ENCODE measurements at regions not wholly inside any gene's neighbourhood (a gene's known extent, or its start where the extent isn't known, plus 50 kb on each side); places are given as distances from the start of the nearest gene placed in this dataset.

DNA sequence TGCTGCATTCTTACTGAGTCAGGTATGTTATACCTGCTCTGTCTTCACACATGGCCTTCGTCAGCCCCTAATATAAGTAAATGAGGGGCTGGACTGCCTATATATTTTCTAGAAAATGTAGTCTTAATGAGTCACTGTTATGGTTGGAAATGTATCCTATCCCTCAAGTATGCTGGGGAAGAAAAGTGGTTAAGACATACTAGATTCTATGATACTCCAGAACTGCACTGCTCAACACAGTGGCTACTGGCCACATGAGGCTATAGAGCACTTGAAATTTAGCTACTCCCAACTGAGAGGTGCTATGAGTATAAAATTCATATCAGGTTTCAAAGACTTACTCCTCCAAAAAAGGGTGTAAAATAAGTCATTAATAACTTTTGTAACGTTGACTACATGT is 104.3 kb upstream of the STEAP1B start:
- no peaks in the 10 kb centered on the region for H3K36me3 ChIP-seq (ENCODE audit: control insufficient read depth in 2 of 4, insufficient read depth in 4 of 4, low read length in 3 of 4)
- WGBS, 2 experiments (ENCODE audit: extremely low coverage in 1 of 2, insufficient coverage in 1 of 2, insufficient read length in 1 of 2, insufficient replicate concordance in 2 of 2, low coverage in 1 of 2, low lambda C conversion rate in 2 of 2, missing lambda C conversion rate in 1 of 2), result 98% methylated on average over 2 of the region's 2 CpGs; no CpG with 5 or more reads in 1 of the 2 experiments
- TF ChIP-seq KDM1A (IDR thresholded peaks at IDR 0.05; ENCODE audit: borderline replicate concordance, low read length) (no peak), JUN (IDR thresholded peaks at IDR 0.05; ENCODE audit: low read depth, low read length) (no peak), EZH2 (IDR thresholded peaks at IDR 0.05; ENCODE audit: low read depth, low read length, severe bottlenecking) (no peak), NRF1 (IDR thresholded peaks at IDR 0.05; ENCODE audit: low read depth, low read length) (no peak), KDM5A (IDR thresholded peaks at IDR 0.05; ENCODE audit: low read length) (no peak), BACH1 (IDR thresholded peaks at IDR 0.05; ENCODE audit: low read length) (no peak), BCL11A (IDR thresholded peaks at IDR 0.05; ENCODE audit: low read depth in 2 of 2, low read length in 2 of 2) (no peak), SUZ12 (IDR thresholded peaks at IDR 0.05; ENCODE audit: low read length) (no peak), CTBP2 (IDR thresholded peaks at IDR 0.05; ENCODE audit: borderline replicate concordance, insufficient read depth, insufficient read length, low read length) (no peak)
- TF ChIP-seq, protein P1, sequence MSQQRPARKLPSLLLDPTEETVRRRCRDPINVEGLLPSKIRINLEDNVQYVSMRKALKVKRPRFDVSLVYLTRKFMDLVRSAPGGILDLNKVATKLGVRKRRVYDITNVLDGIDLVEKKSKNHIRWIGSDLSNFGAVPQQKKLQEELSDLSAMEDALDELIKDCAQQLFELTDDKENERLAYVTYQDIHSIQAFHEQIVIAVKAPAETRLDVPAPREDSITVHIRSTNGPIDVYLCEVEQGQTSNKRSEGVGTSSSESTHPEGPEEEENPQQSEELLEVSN (IDR thresholded peaks at IDR 0.05), result no peak
- TF ChIP-seq, protein P2, sequence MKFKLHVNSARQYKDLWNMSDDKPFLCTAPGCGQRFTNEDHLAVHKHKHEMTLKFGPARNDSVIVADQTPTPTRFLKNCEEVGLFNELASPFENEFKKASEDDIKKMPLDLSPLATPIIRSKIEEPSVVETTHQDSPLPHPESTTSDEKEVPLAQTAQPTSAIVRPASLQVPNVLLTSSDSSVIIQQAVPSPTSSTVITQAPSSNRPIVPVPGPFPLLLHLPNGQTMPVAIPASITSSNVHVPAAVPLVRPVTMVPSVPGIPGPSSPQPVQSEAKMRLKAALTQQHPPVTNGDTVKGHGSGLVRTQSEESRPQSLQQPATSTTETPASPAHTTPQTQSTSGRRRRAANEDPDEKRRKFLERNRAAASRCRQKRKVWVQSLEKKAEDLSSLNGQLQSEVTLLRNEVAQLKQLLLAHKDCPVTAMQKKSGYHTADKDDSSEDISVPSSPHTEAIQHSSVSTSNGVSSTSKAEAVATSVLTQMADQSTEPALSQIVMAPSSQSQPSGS (IDR thresholded peaks at IDR 0.05; ENCODE audit: low read length), result no peak
- TF ChIP-seq, protein P3, sequence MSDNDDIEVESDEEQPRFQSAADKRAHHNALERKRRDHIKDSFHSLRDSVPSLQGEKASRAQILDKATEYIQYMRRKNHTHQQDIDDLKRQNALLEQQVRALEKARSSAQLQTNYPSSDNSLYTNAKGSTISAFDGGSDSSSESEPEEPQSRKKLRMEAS (IDR thresholded peaks at IDR 0.05), result no peak

More for the DNA sequence above, 104.3 kb upstream of the STEAP1B start:
- Histone ChIP-seq H4K5ac (ENCODE audit: insufficient read length, low read depth, low read length) (no peak overlapping the region), H2BK120ac (replicated peaks; ENCODE audit: low read depth, low read length) (no peak overlapping the region), H3K18ac (ENCODE audit: extremely low read depth, low read length) (no peak overlapping the region), H2AFZ (ENCODE audit: low read length) (no peak overlapping the region), H4K8ac (ENCODE audit: extremely low read depth, insufficient read depth, low read length) (no peak overlapping the region), H3K4me2 (ENCODE audit: insufficient read depth in 1 of 2, low read depth in 2 of 2, low read length in 2 of 2) (no peak overlapping the region), H3K23me2 (ENCODE audit: low read depth, low read length) (no peaks in the 10 kb centered on the region), H3K27me3 (replicated peaks in 1 of 4; ENCODE audit: control insufficient read depth in 3 of 4, extremely low read depth in 1 of 4, insufficient read depth in 3 of 4, low read length in 3 of 4) (no peaks in the 10 kb centered on the region), H2BK15ac (ENCODE audit: low read length) (no peak overlapping the region), H2BK20ac (ENCODE audit: low read length) (no peak overlapping the region), H3K14ac (ENCODE audit: insufficient read length) (no peak overlapping the region), H4K91ac (replicated peaks; ENCODE audit: insufficient read length, low read length) (no peak overlapping the region), H3K23ac (ENCODE audit: insufficient read length) (no peak overlapping the region), H3K9me3 (ENCODE audit: insufficient read depth in 2 of 2, low read depth in 1 of 2, low read length in 1 of 2) (no peaks in the 10 kb centered on the region), H3K4me1 (replicated peaks in 1 of 4; ENCODE audit: control insufficient read depth in 3 of 4, insufficient read depth in 4 of 4, low read length in 3 of 4) (peaks cover 0 to 3% (median 0%) of the 10 kb centered on the region in 4 experiments; a peak in 1 of 7 replicates), H3K56ac (replicated peaks; ENCODE audit: insufficient read length, low read depth, low read length) (no peak overlapping the region), H4K20me1 (replicated peaks in 1 of 2; ENCODE audit: control insufficient read depth in 1 of 2, insufficient read depth in 2 of 2, low read length in 2 of 2) (no peaks in the 10 kb centered on the region), H2AK5ac (ENCODE audit: low read depth, low read length) (no peak overlapping the region), H2BK12ac (ENCODE audit: low read depth, low read length) (no peak overlapping the region), H3K79me2 (ENCODE audit: control insufficient read depth in 1 of 2, insufficient read depth in 2 of 2, low read length in 2 of 2) (no peaks in the 10 kb centered on the region), H3K9ac (replicated peaks in 1 of 4; ENCODE audit: extremely low read depth in 1 of 4, low read depth in 3 of 4, low read length in 3 of 4) (no peak overlapping the region), H3K79me1 (ENCODE audit: low read depth, low read length) (no peaks in the 10 kb centered on the region), H3K4me3 (ENCODE audit: extremely low read depth in 1 of 4, insufficient read depth in 2 of 4, low read depth in 3 of 4, low read length in 4 of 4) (no peak overlapping the region), H2BK5ac (ENCODE audit: low read depth, low read length) (no peak overlapping the region), H3K4ac (replicated peaks; ENCODE audit: insufficient read length, low read depth, low read length) (no peak overlapping the region), H3K27ac (ENCODE audit: low read depth, low read length) (no peak overlapping the region)
- ChIA-PET POLR2A (ENCODE audit: partially characterized antibody) (no interaction called here), CTCF (ENCODE audit: partially characterized antibody) (interaction anchor here (0.9 to 1.3 kb wide), 4 partner anchors 16 to 122 kb away, joined by 3 to 5 read pairs (median 4); no protein-coding TSS in a partner anchor)
- FAIRE-seq, result no peak
- no peak for DNase-seq (ENCODE audit: low read depth in 1 of 2, low spot score in 2 of 2)
